GM23248 (cell line): ENCODE measurements at regions not wholly inside any gene's neighbourhood (a gene's known extent, or its start where the extent isn't known, plus 50 kb on each side); places are given as distances from the start of the nearest gene placed in this dataset.
"Not testable (repeated sequence)": the region's sequence is repeated elsewhere in the genome, so short reads cannot be mapped to it uniquely, and the experiment has no call there.

Experiments
- EZH2 ChIP-seq: fragments of 200-600 bp; sonication (generic); IDR thresholded peaks from 2 replicates; pipeline ENCODE4 v1.6.1; 2018; ENCODE audit warnings: antibody characterized with exemption, mild to moderate bottlenecking; ENCODE audit not compliant: insufficient read depth, poor library complexity, severe bottlenecking
- EZH2phosphoT487 ChIP-seq: fragments of 200-600 bp; sonication (generic); IDR thresholded peaks from 2 replicates; pipeline ENCODE4 v1.6.1; 2018; ENCODE audit warnings: antibody characterized with exemption, moderate library complexity, mild to moderate bottlenecking, low read depth; ENCODE audit not compliant: insufficient read depth

- not testable (repeated sequence) for TF ChIP-seq EZH2phosphoT487, EZH2
Measured at GRCh38 chr9:18066608-18067007, 407.3 kb upstream of the ADAMTSL1 start.
